ENCODE measurements at regions not wholly inside any gene's neighbourhood (a gene's known extent, or its start where the extent isn't known, plus 50 kb on each side); places are given as distances from the start of the nearest gene placed in this dataset.
"Not testable (repeated sequence)": the region's sequence is repeated elsewhere in the genome, so short reads cannot be mapped to it uniquely, and the experiment has no call there.

- no peak for DNase-seq
These were observed 122.7 kb upstream of the C1GALT1C1 start for GRCh38 chrX:120752431-120753082.

GRCh38 chrX:120751683-120752082 is 121.8 kb upstream of the C1GALT1C1 start:
- no peak for DNase-seq

- DNase-seq: no peak
These were observed 120.5 kb upstream of the C1GALT1C1 start for GRCh38 chrX:120750381-120750780.

- no peak for DNase-seq
These were observed 119.4 kb upstream of the C1GALT1C1 start for GRCh38 chrX:120749141-120749846.

- DNase-seq: no peak
These were observed 116.3 kb upstream of the C1GALT1C1 start for GRCh38 chrX:120746153-120746552.

GRCh38 chrX:120742946-120743665 is 113.3 kb upstream of the C1GALT1C1 start:
- no peak for DNase-seq

GRCh38 chrX:120741452-120741851 is 111.6 kb upstream of the C1GALT1C1 start:
- no peak for DNase-seq

- no peak for DNase-seq
These were observed 110.2 kb upstream of the C1GALT1C1 start for GRCh38 chrX:120740072-120740471.

GRCh38 chrX:120739300-120739699 is 109.4 kb upstream of the C1GALT1C1 start:
- DNase-seq: no peak

GRCh38 chrX:120736989-120737388 is 107.1 kb upstream of the C1GALT1C1 start:
- DNase-seq: no peak

GRCh38 chrX:120735966-120736365 is 106.1 kb upstream of the C1GALT1C1 start:
- DNase-seq: no peak

GRCh38 chrX:120732879-120733278 is 103.0 kb upstream of the C1GALT1C1 start:
- no peak for DNase-seq

GRCh38 chrX:120732461-120732860 is 102.6 kb upstream of the C1GALT1C1 start:
- DNase-seq: no peak

GRCh38 chrX:120731386-120731785 is 101.5 kb upstream of the C1GALT1C1 start:
- DNase-seq: no peak

GRCh38 chrX:120729506-120730255 is 99.8 kb upstream of the C1GALT1C1 start:
- not testable (repeated sequence) for DNase-seq

- DNase-seq: no peak
These were observed 98.1 kb upstream of the C1GALT1C1 start for GRCh38 chrX:120727911-120728310.

- DNase-seq: no peak
These were observed 97.6 kb upstream of the C1GALT1C1 start for GRCh38 chrX:120727452-120727851.

- DNase-seq: no peak
These were observed 96.4 kb upstream of the C1GALT1C1 start for GRCh38 chrX:120726294-120726693.

GRCh38 chrX:120725874-120726273 is 96.0 kb upstream of the C1GALT1C1 start:
- no peak for DNase-seq

GRCh38 chrX:120719622-120720021 is 89.8 kb upstream of the C1GALT1C1 start:
- DNase-seq: no peak

GRCh38 chrX:120718969-120719368 is 89.1 kb upstream of the C1GALT1C1 start:
- no peak for DNase-seq

GRCh38 chrX:120702337-120702736 is 72.5 kb upstream of the C1GALT1C1 start:
- not testable (repeated sequence) for DNase-seq

- peak; percentile 24 for DNase-seq
These were observed 67.2 kb upstream of the C1GALT1C1 start for GRCh38 chrX:120697053-120697452.

Measured in activated naive CD4-positive, alpha-beta T cell treated with anti-CD3 and anti-CD28 coated beads, Interleukin-2, amount 50 U/mL, for 16 hours (primary cell).